Body of pancreas (tissue), 4 donors: ENCODE measurements at regions not wholly inside any gene's neighbourhood (a gene's known extent, or its start where the extent isn't known, plus 50 kb on each side); places are given as distances from the start of the nearest gene placed in this dataset. TPM values are rescaled to one million over a fixed set of nuclear protein-coding genes. Genes with fewer than 3 reads are reported as not detected.

Source experiments
- ATAC-seq: fragments of 150-250 bp; one replicate; pipeline ENCODE4 v1.9.1; 2016
- DNase-seq, 4 donors: peaks; one replicate each; pipeline ENCODE4 v3.0.0-alpha.2; 2019
- H3K27ac ChIP-seq, 4 donors: fragments of 200-600 bp; sonication (generic); 1 replicate in 3 of 4; 2 replicates in 1 of 4; pipeline versions ENCODE4 v1.5.1 to v1.6.1; 2016 to 2019; ENCODE audit warnings: mild to moderate bottlenecking in 1 of 4, mixed read lengths in 1 of 4, moderate library complexity in 1 of 4
- H3K27me3 ChIP-seq, 2 donors: fragments of 200-600 bp; sonication (generic); one replicate each; pipeline ENCODE4 v1.6.0; 2016; ENCODE audit warnings: mild to moderate bottlenecking in 1 of 2
- H3K36me3 ChIP-seq, 2 donors: fragments of 200-600 bp; sonication (generic); replicated peaks in 1 of 2; 2 replicates each; pipeline ENCODE4 v1.5.1; 2016; ENCODE audit warnings: low read depth in 2 of 2; ENCODE audit not compliant: insufficient read depth in 1 of 2
- H3K4me1 ChIP-seq: fragments of 200-600 bp; sonication (generic); one replicate; pipeline ENCODE4 v1.6.0; 2016
- H3K4me3 ChIP-seq, 2 donors: fragments of 200-600 bp; sonication (generic); 1 replicate in 1 of 2; 2 replicates in 1 of 2; pipeline ENCODE4 v1.5.1; 2016 to 2019
- H3K9me3 ChIP-seq, 3 donors: fragments of 200-600 bp; sonication (generic); 1 replicate in 2 of 3; 2 replicates in 1 of 3; pipeline ENCODE4 v1.5.1; 2016
- POLR2A ChIP-seq, 3 donors: fragments of 450-650 bp; IDR thresholded peaks; one replicate each; pipeline ENCODE4 v1.6.1; 2016; ENCODE audit warnings: antibody characterized with exemption in 3 of 3, mild to moderate bottlenecking in 2 of 3
- WGBS, 2 donors: methylation state at CpG; one replicate each; pipeline ENCODE4 v1.1.5; 2017; 5-methylcytosine and 5-hydroxymethylcytosine counted together
- intact Hi-C: fragments of 100-400 bp; cut with DNase I; formaldehyde crosslinking; loops from one replicate; pipeline ENCODE4 v1.15.1; 2023
- small RNA-seq: library from RNA; depleted of rRNA; stranded (forward); fragments of <200 nt; gene quantifications from one replicate; pipeline ENCODE3, GENCODE V24; 2016
- TF ChIP-seq, protein P1 (sequence below), 7 experiments: fragments of 450-650 bp in 4 of 7; fragments of 200-600 bp in 3 of 7; sonication (generic) in 3 of 7; IDR thresholded peaks; one replicate each; pipeline ENCODE4 v1.5.1; 2016 to 2019; ENCODE audit warnings: antibody characterized with exemption in 7 of 7

DNA sequence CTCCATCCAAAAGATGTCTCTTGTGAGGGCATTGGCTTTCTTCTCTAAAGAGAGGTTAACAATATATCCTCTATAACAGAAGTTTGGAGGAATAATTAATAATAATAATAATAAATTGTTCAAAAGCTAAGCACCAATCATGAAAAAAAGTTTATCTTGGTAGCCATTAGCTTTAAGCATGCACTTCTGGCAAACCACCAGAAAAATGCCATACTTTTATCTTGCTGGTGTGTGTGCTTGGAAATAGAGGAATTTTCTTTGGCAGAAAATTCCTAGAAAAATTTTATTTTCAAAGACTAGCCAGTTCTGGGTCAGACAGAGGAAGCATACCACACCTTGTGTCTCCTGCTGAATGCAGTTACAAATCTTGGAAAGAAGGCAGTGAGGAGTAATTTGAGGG lies 52.5 kb upstream of the NPY start:
- no peak overlapping the region for H3K4me3 ChIP-seq
- no peaks in the 10 kb centered on the region for H3K36me3 ChIP-seq
- DNase-seq (no peak), ATAC-seq (no peak)
- no peak overlapping the region for H3K27ac ChIP-seq
- H3K9me3 ChIP-seq = no peaks in the 10 kb centered on the region
- peaks cover 6% of the 10 kb centered on the region for H3K4me1 ChIP-seq
- intact Hi-C loops = no loop called here
- no peak for TF ChIP-seq POLR2A (IDR thresholded peaks at IDR 0.05)
- TF ChIP-seq, protein P1, sequence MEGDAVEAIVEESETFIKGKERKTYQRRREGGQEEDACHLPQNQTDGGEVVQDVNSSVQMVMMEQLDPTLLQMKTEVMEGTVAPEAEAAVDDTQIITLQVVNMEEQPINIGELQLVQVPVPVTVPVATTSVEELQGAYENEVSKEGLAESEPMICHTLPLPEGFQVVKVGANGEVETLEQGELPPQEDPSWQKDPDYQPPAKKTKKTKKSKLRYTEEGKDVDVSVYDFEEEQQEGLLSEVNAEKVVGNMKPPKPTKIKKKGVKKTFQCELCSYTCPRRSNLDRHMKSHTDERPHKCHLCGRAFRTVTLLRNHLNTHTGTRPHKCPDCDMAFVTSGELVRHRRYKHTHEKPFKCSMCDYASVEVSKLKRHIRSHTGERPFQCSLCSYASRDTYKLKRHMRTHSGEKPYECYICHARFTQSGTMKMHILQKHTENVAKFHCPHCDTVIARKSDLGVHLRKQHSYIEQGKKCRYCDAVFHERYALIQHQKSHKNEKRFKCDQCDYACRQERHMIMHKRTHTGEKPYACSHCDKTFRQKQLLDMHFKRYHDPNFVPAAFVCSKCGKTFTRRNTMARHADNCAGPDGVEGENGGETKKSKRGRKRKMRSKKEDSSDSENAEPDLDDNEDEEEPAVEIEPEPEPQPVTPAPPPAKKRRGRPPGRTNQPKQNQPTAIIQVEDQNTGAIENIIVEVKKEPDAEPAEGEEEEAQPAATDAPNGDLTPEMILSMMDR (IDR thresholded peaks at IDR 0.05) = no peak
- H3K27me3 ChIP-seq = no peaks in the 10 kb centered on the region

DNA sequence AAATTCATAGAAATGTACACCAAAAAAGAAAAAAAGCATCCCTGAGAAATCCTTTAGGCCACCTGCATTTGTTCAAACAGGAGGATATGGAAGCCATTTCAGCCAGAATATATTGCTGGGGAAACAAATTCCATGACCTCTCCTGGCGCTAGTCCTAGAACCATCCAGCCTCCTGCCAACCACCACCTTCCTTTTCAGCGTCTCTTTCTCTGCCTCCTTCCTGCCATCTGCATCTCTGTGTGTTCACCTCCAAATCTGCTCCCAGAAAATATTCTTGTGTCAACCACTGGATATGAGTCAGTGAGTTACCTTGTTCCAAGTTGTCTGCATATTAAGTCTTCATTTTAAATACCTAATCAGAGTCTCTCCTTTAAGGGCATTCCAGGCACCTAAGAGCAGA lies 50.6 kb upstream of the NPY start:
- Histone ChIP-seq H3K9me3 (no peaks in the 10 kb centered on the region), H3K27me3 (no peaks in the 10 kb centered on the region), H3K36me3 (no peaks in the 10 kb centered on the region), H3K4me3 (no peak overlapping the region), H3K4me1 (peaks cover 6% of the 10 kb centered on the region), H3K27ac (no peak overlapping the region)
- ATAC-seq (no peak), DNase-seq (no peak)
- 79 to 88% methylated on average over 2 of the region's 2 CpGs for WGBS, 2 donors
- intact Hi-C loops = no loop called here
- TF ChIP-seq, protein P1 (IDR thresholded peaks at IDR 0.05) = no peak
- no peak for TF ChIP-seq POLR2A (IDR thresholded peaks at IDR 0.05)

Small RNA genes in the stretch of these regions (small RNA-seq; reads per million reads assigned to genes)
- gene RNA5SP228 = not detected
